Common myeloid progenitor, CD34-positive (primary cell): ENCODE measurements at regions not wholly inside any gene's neighbourhood (a gene's known extent, or its start where the extent isn't known, plus 50 kb on each side); places are given as distances from the start of the nearest gene placed in this dataset.

Experiments
- CTCF ChIA-PET: fragments of 350-600 bp; sonication (Branson Sonifier 250); formaldehyde crosslinking; loops from one replicate; lab custom pipeline; 2021; ENCODE audit warnings: antibody characterized with exemption; lab: Charles Lee
- POLR2A ChIA-PET: fragments of 350-600 bp; sonication (Branson Sonifier 250); formaldehyde crosslinking; loops from one replicate; lab custom pipeline; 2021; ENCODE audit warnings: antibody characterized with exemption; lab: Charles Lee
- DNase-seq, 3 donors: peaks; one replicate each; pipeline versions ENCODE4 v3.0.0 to v3.0.0-alpha.2; 2013
- H3K27ac ChIP-seq, 2 experiments: 1 replicate in 1 of 2; 2 replicates in 1 of 2; pipeline ENCODE4 v1.7.0; 2013; ENCODE audit warnings: inconsistent platforms in 2 of 2, low read length in 2 of 2, mild to moderate bottlenecking in 2 of 2, low read depth in 1 of 2, moderate library complexity in 1 of 2; ENCODE audit not compliant: severe bottlenecking in 2 of 2, insufficient read depth in 1 of 2, poor library complexity in 1 of 2
- H3K27me3 ChIP-seq, 5 experiments: replicated peaks in 2 of 5; 1 replicate in 3 of 5; 2 replicates in 2 of 5; pipeline versions ENCODE4 v1.6.1 to v1.7.0; 2013; ENCODE audit warnings: low read length in 4 of 5, mild to moderate bottlenecking in 2 of 5, moderate library complexity in 2 of 5, inconsistent platforms in 1 of 5; ENCODE audit not compliant: insufficient read depth in 5 of 5, control insufficient read depth in 4 of 5
- H3K36me3 ChIP-seq, 4 experiments: 1 replicate in 2 of 4; 2 replicates in 2 of 4; pipeline versions ENCODE4 v1.6.1 to v1.7.0; 2013; ENCODE audit warnings: low read length in 3 of 4, control low read depth in 1 of 4, mild to moderate bottlenecking in 1 of 4; ENCODE audit not compliant: control insufficient read depth in 4 of 4, insufficient read depth in 4 of 4
- H3K4me1 ChIP-seq, 4 experiments: 1 replicate in 3 of 4; 2 replicates in 1 of 4; pipeline versions ENCODE4 v1.6.1 to v1.7.1; 2013; ENCODE audit warnings: low read length in 3 of 4, mild to moderate bottlenecking in 3 of 4, control low read depth in 1 of 4, inconsistent platforms in 1 of 4, moderate library complexity in 1 of 4; ENCODE audit not compliant: control insufficient read depth in 4 of 4, insufficient read depth in 4 of 4; ENCODE audit errors: control extremely low read depth in 1 of 4
- H3K4me3 ChIP-seq, 7 experiments: 1 replicate in 4 of 7; 2 replicates in 3 of 7; pipeline versions ENCODE4 v1.5.1 to v1.7.0; 2013; ENCODE audit warnings: mild to moderate bottlenecking in 7 of 7, low read length in 6 of 7, moderate library complexity in 6 of 7, inconsistent platforms in 2 of 7, low read depth in 2 of 7, control low read depth in 1 of 7; ENCODE audit not compliant: insufficient read depth in 4 of 7, control insufficient read depth in 1 of 7; ENCODE audit errors: extremely low read depth in 1 of 7
- H3K9me3 ChIP-seq, 5 experiments: 1 replicate in 4 of 5; 2 replicates in 1 of 5; pipeline versions ENCODE4 v1.6.1 to v1.7.1; 2013; ENCODE audit warnings: low read length in 4 of 5, mild to moderate bottlenecking in 2 of 5, inconsistent platforms in 1 of 5, low read depth in 1 of 5, moderate library complexity in 1 of 5; ENCODE audit not compliant: control insufficient read depth in 4 of 5, insufficient read depth in 2 of 5; ENCODE audit errors: control extremely low read depth in 1 of 5
- WGBS: methylation state at CpG from one replicate; pipeline ENCODE4 v1.1.5; 2013; ENCODE audit not compliant: insufficient coverage; 5-methylcytosine and 5-hydroxymethylcytosine counted together

- DNase-seq: no peak
- ChIA-PET POLR2A (no interaction called here), CTCF (no interaction called here)
- WGBS: 83% methylated on average over 3 of the region's 3 CpGs
- Histone ChIP-seq H3K36me3 (no peaks in the 10 kb centered on the region), H3K4me1 (no peaks in the 10 kb centered on the region), H3K27ac (no peak overlapping the region), H3K9me3 (peaks cover 0 to 3% (median 0%) of the 10 kb centered on the region in 5 experiments), H3K4me3 (no peak overlapping the region), H3K27me3 (no peaks in the 10 kb centered on the region)
These were observed 461.7 kb downstream of the NR2F2 start for GRCh38 chr15:96792216-96792615.

- Histone ChIP-seq H3K9me3 (peaks cover 0 to 3% (median 0%) of the 10 kb centered on the region in 5 experiments), H3K27me3 (peaks cover 0 to 2% (median 0%) of the 10 kb centered on the region in 5 experiments), H3K4me1 (no peaks in the 10 kb centered on the region), H3K27ac (no peak overlapping the region), H3K36me3 (no peaks in the 10 kb centered on the region), H3K4me3 (no peak overlapping the region)
- CTCF ChIA-PET: no interaction called here
- POLR2A ChIA-PET: no interaction called here
- WGBS: 92% methylated on average over 10 of the region's 11 CpGs
- no peak for DNase-seq
These were observed 466.3 kb downstream of the NR2F2 start for GRCh38 chr15:96796841-96797240.

DNA sequence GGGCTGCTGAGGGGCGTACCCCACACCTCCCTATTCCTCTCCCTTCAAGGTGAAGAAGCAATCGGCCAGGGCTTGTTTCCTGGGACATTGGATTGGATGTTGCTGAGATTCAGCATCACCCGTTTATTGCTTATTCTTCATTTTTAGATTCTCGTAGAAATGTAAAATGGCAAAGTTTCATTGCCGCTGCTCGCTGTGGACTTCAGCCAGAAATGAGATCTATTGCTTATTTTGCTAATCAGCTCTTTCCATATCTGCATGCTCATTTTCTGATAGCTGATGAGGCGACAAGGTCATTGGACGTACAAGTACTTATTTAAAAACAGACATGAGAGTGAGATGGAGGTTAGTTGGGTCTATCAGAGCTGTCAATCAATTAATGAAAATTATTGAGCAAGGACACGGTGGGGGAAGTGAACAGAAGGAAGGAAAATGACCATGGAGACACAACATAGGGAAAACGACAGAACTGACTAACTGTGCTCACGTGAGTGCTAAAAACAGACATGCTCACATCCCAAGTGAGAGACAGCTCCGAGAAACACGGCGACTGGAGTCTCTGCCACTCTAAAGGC lies 471.2 kb downstream of the NR2F2 start:
- POLR2A ChIA-PET: no interaction called here
- no peaks in the 10 kb centered on the region for H3K36me3 ChIP-seq
- peaks cover 0 to 2% (median 0%) of the 10 kb centered on the region in 5 experiments for H3K27me3 ChIP-seq
- H3K4me3 ChIP-seq: no peak overlapping the region
- no peaks in the 10 kb centered on the region for H3K4me1 ChIP-seq
- no peak overlapping the region for H3K27ac ChIP-seq
- CTCF ChIA-PET: no interaction called here
- no peaks in the 10 kb centered on the region for H3K9me3 ChIP-seq
- WGBS: 96% methylated on average over 13 of the region's 14 CpGs
- no peak for DNase-seq

GRCh38 chr15:96802611-96803255 lies 472.2 kb downstream of the NR2F2 start:
- H3K9me3 ChIP-seq: no peaks in the 10 kb centered on the region

GRCh38 chr15:96804754-96805153 lies 474.3 kb downstream of the NR2F2 start:
- H3K4me1 ChIP-seq: no peaks in the 10 kb centered on the region
- no peaks in the 10 kb centered on the region for H3K9me3 ChIP-seq
- H3K4me3 ChIP-seq: no peak overlapping the region
- H3K36me3 ChIP-seq: no peaks in the 10 kb centered on the region
- H3K27ac ChIP-seq: no peak overlapping the region
- H3K27me3 ChIP-seq: no peaks in the 10 kb centered on the region
- CTCF ChIA-PET: interaction anchor here (0.6 kb wide), 1 partner anchor 651 kb away, joined by 3 read pairs; no protein-coding TSS in a partner anchor
- POLR2A ChIA-PET: no interaction called here
- WGBS: 87% methylated on average over 2 of the region's 5 CpGs
- DNase-seq: no peak

More at GRCh38 chr15:96802611-96803255, 472.2 kb downstream of the NR2F2 start:
- ChIA-PET POLR2A (no interaction called here), CTCF (no interaction called here)
- DNase-seq: no peak
- H3K27ac ChIP-seq: no peak overlapping the region
- H3K27me3 ChIP-seq: peaks cover 0 to 2% (median 0%) of the 10 kb centered on the region in 5 experiments
- H3K4me1 ChIP-seq: no peaks in the 10 kb centered on the region
- H3K36me3 ChIP-seq: no peaks in the 10 kb centered on the region
- WGBS: 79% methylated on average over 4 of the region's 11 CpGs
- H3K4me3 ChIP-seq: no peak overlapping the region

DNA sequence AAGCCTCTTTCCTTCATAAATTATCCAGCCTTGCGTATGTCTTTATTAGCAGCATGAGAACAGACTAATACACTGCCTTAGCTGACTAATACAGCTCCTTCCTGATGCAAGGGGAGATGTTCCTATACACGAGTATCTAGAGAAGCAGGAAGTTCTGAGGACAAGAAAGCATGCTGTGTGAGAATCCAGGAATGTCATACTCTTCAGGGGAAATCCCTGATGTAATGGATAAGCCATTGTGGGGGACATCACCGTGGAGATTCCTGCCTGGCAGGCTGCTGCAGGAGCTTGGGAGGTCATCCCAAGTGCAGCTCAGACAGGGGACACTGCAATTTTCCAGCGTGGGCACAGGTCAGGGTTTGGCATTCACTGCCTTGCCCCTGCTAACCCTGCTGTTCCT lies 476.9 kb downstream of the NR2F2 start:
- Histone ChIP-seq H3K27me3 (no peaks in the 10 kb centered on the region), H3K4me3 (no peak overlapping the region), H3K36me3 (no peaks in the 10 kb centered on the region), H3K27ac (no peak overlapping the region), H3K4me1 (no peaks in the 10 kb centered on the region), H3K9me3 (no peaks in the 10 kb centered on the region)
- 88% methylated on average over 4 of the region's 4 CpGs for WGBS
- DNase-seq: no peak
- ChIA-PET CTCF (no interaction called here), POLR2A (no interaction called here)

DNA sequence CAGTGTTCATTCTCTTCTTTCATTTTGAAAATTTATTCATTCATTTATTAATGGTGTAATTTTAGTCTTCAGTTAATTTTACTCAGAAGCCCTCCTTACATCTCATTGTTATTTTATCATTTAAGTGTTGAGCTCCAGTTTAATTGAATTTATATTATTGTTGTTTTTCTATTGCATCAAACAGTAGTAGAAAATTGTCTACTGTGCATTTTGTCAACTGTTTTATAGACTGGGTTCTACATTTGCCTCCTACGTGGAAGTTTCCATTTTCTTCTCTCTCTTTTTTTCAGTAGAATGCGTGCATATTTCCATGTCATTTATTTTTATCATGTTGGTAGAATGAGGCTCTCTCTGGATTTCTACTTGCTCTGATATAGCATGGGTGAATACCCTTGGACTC lies 487.4 kb downstream of the NR2F2 start:
- POLR2A ChIA-PET: no interaction called here
- no peak overlapping the region for H3K4me3 ChIP-seq
- WGBS: no CpG with 5 or more reads among the region's 2 CpGs
- H3K9me3 ChIP-seq: no peaks in the 10 kb centered on the region
- CTCF ChIA-PET: no interaction called here
- no peaks in the 10 kb centered on the region for H3K27me3 ChIP-seq
- DNase-seq: no peak
- H3K36me3 ChIP-seq: no peaks in the 10 kb centered on the region
- no peaks in the 10 kb centered on the region for H3K4me1 ChIP-seq
- no peak overlapping the region for H3K27ac ChIP-seq
